ENCODE measurements at regions not wholly inside any gene's neighbourhood (a gene's known extent, or its start where the extent isn't known, plus 50 kb on each side); places are given as distances from the start of the nearest gene placed in this dataset.

DNA sequence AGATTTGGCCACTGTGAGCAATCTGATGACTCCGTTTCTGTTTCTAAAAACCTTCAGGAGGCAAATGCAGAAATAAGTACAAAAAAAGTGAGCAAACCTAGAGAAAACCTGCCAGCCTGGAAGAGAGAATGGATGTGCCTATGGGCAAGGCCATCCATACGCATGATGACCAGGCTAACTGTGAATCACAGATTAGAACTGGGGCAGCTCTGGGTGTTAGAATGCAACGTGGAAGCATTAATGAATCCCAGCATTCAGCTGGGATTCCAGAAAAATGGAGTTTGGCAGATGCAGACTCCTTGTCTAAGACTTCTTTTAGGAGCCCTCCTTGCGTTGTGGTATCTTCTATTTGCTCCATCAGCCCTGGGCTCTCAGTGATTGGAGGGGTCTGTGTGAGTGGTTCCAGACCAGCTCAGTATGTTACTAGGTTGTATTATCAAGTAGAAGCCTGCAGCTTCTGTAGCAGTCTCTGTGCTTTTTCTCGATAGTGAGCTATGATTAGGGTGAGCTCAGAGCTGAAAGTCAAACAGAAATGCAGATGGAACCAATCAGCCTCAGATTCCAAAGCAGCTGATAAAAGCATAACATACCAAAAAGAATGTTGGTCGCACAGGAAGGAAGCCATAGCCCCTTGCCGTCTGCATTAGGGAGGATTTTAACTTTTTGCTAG lies 154.0 kb downstream of the PSMG1 start:
- CTCF ChIA-PET: interaction anchor here (0.6 kb wide), 1 partner anchor 64 kb away, joined by 8 read pairs; no protein-coding TSS in a partner anchor

GRCh38 chr21:39025198-39025597 lies 158.1 kb downstream of the PSMG1 start:
- Mint-ChIP-seq H3K4me1 (no peaks in the 10 kb centered on the region), H3K4me3 (no peak overlapping the region), H3K27ac (no peak overlapping the region), H3K27me3 (no peaks in the 10 kb centered on the region), H3K9me3 (peaks cover 2% of the 10 kb centered on the region), H3K36me3 (ENCODE audit: low read depth) (no peaks in the 10 kb centered on the region)
- ChIA-PET CTCF (no interaction called here), POLR2A (no interaction called here)
- no peak for DNase-seq

More for the DNA sequence above, 154.0 kb downstream of the PSMG1 start:
- H3K4me1 Mint-ChIP-seq: no peaks in the 10 kb centered on the region
- peaks cover 8% of the 10 kb centered on the region for H3K27me3 Mint-ChIP-seq
- H3K27ac Mint-ChIP-seq: no peak overlapping the region
- POLR2A ChIA-PET: no interaction called here
- no peak for DNase-seq
- no peaks in the 10 kb centered on the region for H3K36me3 Mint-ChIP-seq (ENCODE audit: low read depth)
- peaks cover 2% of the 10 kb centered on the region for H3K9me3 Mint-ChIP-seq
- H3K4me3 Mint-ChIP-seq: no peak overlapping the region

DNA sequence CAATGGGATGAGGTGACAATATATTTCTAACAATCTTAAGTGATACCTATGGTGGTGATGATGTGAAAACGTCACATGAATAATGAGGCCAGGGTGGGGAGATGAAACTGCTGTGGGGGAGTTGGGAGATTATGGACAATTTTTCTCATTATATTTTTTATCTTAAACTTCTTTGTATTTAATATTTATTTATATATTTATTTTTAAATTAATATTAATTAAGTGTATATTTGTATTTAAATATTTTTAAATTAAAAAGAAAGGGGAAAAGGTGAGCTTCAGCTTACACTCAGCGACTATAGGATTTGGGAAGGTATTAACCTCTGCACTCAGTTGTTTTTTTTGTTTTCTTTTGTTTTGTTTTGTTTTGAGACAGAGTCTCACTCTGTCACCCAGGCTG lies 158.7 kb downstream of the PSMG1 start:
- POLR2A ChIA-PET: no interaction called here
- H3K4me3 Mint-ChIP-seq: no peak overlapping the region
- H3K36me3 Mint-ChIP-seq (ENCODE audit: low read depth): no peaks in the 10 kb centered on the region
- no peaks in the 10 kb centered on the region for H3K4me1 Mint-ChIP-seq
- peaks cover 2% of the 10 kb centered on the region for H3K9me3 Mint-ChIP-seq
- CTCF ChIA-PET: no interaction called here
- DNase-seq: no peak
- peaks cover 3% of the 10 kb centered on the region for H3K27me3 Mint-ChIP-seq
- no peak overlapping the region for H3K27ac Mint-ChIP-seq

GRCh38 chr21:39022863-39023693 lies 160.2 kb downstream of the PSMG1 start:
- Mint-ChIP-seq H3K4me3 (no peak overlapping the region), H3K4me1 (no peaks in the 10 kb centered on the region), H3K9me3 (peaks cover 2% of the 10 kb centered on the region), H3K36me3 (ENCODE audit: low read depth) (no peaks in the 10 kb centered on the region), H3K27ac (no peak overlapping the region), H3K27me3 (peaks cover 3% of the 10 kb centered on the region)
- ChIA-PET CTCF (no interaction called here), POLR2A (no interaction called here)
- no peak for DNase-seq

GRCh38 chr21:39022466-39022862 lies 160.8 kb downstream of the PSMG1 start:
- POLR2A ChIA-PET: no interaction called here
- CTCF ChIA-PET: no interaction called here
- no peak overlapping the region for H3K27ac Mint-ChIP-seq
- no peak overlapping the region for H3K4me3 Mint-ChIP-seq
- H3K36me3 Mint-ChIP-seq (ENCODE audit: low read depth): no peaks in the 10 kb centered on the region
- H3K27me3 Mint-ChIP-seq: peaks cover 3% of the 10 kb centered on the region
- no peak for DNase-seq
- H3K9me3 Mint-ChIP-seq: no peaks in the 10 kb centered on the region
- H3K4me1 Mint-ChIP-seq: no peaks in the 10 kb centered on the region

DNA sequence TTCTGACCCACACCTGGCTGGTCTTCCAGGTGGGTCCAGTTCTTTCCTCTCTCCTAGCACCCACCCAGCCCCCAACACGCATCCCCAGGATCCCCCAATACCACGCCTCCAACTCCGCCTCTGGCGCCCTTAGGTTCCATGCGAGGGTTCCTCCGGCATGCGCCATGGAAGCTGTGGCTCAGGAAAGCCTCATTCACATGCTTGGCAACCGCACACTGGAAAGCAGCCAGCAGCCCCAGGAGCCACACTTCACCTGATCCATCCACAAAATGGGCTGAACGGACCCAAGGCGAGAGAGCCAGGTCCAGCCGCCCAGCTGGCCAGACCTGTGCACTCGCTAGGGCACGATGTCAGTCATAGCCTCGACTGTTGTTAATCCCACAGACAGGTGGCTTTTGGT lies 161.2 kb downstream of the PSMG1 start:
- CTCF ChIA-PET: no interaction called here
- H3K4me3 Mint-ChIP-seq: no peak overlapping the region
- POLR2A ChIA-PET: no interaction called here

GRCh38 chr21:39021478-39021832 lies 161.8 kb downstream of the PSMG1 start:
- DNase-seq: no peak
- ChIA-PET POLR2A (no interaction called here), CTCF (no interaction called here)
- peaks cover 4% of the 10 kb centered on the region for H3K4me1 Mint-ChIP-seq
- H3K36me3 Mint-ChIP-seq (ENCODE audit: low read depth): no peaks in the 10 kb centered on the region
- H3K4me3 Mint-ChIP-seq: no peak overlapping the region
- H3K9me3 Mint-ChIP-seq: no peaks in the 10 kb centered on the region
- no peak overlapping the region for H3K27ac Mint-ChIP-seq
- peaks cover 3% of the 10 kb centered on the region for H3K27me3 Mint-ChIP-seq

More for the DNA sequence above, 161.2 kb downstream of the PSMG1 start:
- H3K36me3 Mint-ChIP-seq (ENCODE audit: low read depth): no peaks in the 10 kb centered on the region
- DNase-seq: no peak
- H3K9me3 Mint-ChIP-seq: no peaks in the 10 kb centered on the region
- H3K27ac Mint-ChIP-seq: no peak overlapping the region
- peaks cover 2% of the 10 kb centered on the region for H3K4me1 Mint-ChIP-seq
- peaks cover 3% of the 10 kb centered on the region for H3K27me3 Mint-ChIP-seq

DNA sequence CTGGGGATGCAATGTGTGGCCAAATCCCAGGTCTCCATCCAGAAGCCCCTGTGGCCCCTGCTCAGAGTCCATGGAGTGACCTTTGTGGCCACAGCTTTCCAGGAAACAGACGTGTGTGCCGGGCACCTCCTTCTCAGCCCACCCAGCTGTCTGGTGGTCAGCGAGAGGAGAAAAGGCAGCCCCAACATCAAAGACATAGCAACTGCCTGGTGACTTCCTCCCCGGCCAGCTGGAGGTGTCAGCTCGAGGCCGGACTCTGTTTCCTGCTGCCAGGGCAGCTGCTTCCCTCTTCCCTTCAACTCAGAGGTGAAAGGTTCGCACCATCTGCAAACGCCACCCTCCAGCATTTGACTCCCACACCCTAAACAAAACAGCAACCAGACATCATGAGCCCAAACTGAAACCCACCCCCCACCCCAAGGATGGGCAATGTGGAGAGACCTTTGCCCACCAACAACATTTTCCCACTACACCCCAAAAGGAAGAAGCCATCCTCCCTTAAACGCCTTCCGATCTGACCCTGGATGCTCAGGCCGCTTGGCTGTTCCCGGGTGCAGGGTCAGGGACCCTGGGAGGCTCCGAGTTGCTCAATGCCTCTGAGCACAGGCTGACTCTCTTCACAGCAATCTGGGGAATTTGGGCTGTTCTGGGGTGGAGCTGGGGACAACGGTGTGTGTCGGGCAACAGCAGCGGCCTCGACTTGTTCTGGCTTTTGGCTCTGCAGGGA lies 162.3 kb downstream of the PSMG1 start:
- Mint-ChIP-seq H3K4me3 (no peak overlapping the region), H3K9me3 (no peaks in the 10 kb centered on the region), H3K36me3 (ENCODE audit: low read depth) (no peaks in the 10 kb centered on the region), H3K27ac (no peak overlapping the region), H3K4me1 (peaks cover 4% of the 10 kb centered on the region), H3K27me3 (peaks cover 3% of the 10 kb centered on the region)
- POLR2A ChIA-PET: no interaction called here
- CTCF ChIA-PET: no interaction called here
- no peak for DNase-seq

DNA sequence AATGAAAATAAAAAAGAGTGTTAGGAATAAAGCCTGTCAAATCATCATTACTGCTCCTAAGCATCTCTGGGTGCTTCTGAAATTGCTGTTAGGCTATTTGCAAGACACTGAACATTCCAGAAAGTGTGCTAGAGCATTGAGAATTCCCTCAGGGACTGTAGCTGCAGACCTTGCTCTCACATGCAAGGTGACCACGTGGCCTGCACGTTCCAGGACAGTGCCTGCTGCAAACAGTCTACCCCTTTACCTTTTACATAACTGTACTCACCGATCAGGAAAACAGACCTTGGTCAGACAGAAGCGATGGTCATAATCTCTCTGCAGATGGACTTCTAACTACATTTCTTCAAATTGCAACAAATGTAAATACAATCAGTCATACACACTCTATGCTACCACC lies 164.5 kb downstream of the PSMG1 start:
- no peak overlapping the region for H3K4me3 Mint-ChIP-seq
- ChIA-PET CTCF (no interaction called here), POLR2A (no interaction called here)
- no peak for DNase-seq
- peaks cover 4% of the 10 kb centered on the region for H3K4me1 Mint-ChIP-seq
- H3K36me3 Mint-ChIP-seq (ENCODE audit: low read depth): no peaks in the 10 kb centered on the region
- H3K27me3 Mint-ChIP-seq: peaks cover 3% of the 10 kb centered on the region
- no peak overlapping the region for H3K27ac Mint-ChIP-seq
- no peaks in the 10 kb centered on the region for H3K9me3 Mint-ChIP-seq

DNA sequence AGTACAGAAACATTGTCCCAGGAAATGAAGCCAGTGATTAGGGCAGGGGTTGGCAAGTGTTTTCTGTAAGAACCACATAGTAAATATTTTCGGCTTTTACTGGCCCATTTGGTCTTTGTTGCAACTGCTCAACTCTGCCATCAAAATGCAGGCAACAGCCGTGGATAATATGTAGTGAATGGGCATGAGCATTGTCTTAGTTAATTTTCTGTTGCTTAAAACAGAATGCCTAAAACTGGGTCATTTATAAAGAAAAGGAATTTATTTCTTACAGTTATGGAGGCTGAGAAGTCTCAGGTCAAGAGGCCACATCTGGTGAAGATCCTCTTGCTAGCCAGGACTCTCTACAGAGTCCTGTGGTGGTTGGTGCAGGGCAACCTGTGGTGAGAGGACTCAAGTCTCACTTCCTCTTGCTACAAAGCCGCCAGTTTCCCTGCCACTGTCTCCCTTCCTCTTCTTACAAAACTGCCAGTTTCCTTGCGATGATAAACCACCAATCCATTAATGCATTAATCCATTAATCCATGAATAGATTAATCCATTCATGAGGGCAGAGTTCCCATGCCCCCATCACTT lies 166.4 kb downstream of the PSMG1 start:
- POLR2A ChIA-PET: no interaction called here
- peaks cover 3% of the 10 kb centered on the region for H3K27me3 Mint-ChIP-seq
- no peaks in the 10 kb centered on the region for H3K9me3 Mint-ChIP-seq

DNA sequence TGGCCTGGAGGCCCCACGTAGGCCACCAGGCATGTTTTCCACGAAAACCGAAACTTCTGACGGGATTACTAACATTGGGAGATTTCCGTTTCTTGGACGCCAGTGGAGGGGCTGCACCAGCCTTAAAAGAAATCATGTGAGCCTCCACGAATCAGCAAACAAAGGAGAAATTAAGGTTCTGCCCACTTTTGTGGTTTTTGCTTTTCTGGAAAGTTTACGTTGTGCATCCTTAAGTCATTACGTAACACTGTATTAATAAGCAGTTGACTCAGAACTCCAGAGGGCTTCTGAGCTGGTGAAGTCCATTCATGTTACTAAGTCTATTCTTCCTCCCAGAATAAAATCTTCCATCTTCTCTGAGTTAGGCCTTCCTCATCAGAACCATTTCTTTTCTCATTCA lies 168.5 kb downstream of the PSMG1 start:
- peaks cover 2% of the 10 kb centered on the region for H3K27me3 Mint-ChIP-seq
- no peak overlapping the region for H3K4me3 Mint-ChIP-seq
- no peak overlapping the region for H3K27ac Mint-ChIP-seq
- no peak for DNase-seq
- H3K4me1 Mint-ChIP-seq: peaks cover 4% of the 10 kb centered on the region
- ChIA-PET CTCF (no interaction called here), POLR2A (no interaction called here)
- no peaks in the 10 kb centered on the region for H3K36me3 Mint-ChIP-seq (ENCODE audit: low read depth)
- no peaks in the 10 kb centered on the region for H3K9me3 Mint-ChIP-seq

More for the DNA sequence above, 166.4 kb downstream of the PSMG1 start:
- no peaks in the 10 kb centered on the region for H3K36me3 Mint-ChIP-seq (ENCODE audit: low read depth)
- DNase-seq: no peak
- no peak overlapping the region for H3K27ac Mint-ChIP-seq
- H3K4me3 Mint-ChIP-seq: no peak overlapping the region
- CTCF ChIA-PET: no interaction called here
- H3K4me1 Mint-ChIP-seq: peaks cover 4% of the 10 kb centered on the region

DNA sequence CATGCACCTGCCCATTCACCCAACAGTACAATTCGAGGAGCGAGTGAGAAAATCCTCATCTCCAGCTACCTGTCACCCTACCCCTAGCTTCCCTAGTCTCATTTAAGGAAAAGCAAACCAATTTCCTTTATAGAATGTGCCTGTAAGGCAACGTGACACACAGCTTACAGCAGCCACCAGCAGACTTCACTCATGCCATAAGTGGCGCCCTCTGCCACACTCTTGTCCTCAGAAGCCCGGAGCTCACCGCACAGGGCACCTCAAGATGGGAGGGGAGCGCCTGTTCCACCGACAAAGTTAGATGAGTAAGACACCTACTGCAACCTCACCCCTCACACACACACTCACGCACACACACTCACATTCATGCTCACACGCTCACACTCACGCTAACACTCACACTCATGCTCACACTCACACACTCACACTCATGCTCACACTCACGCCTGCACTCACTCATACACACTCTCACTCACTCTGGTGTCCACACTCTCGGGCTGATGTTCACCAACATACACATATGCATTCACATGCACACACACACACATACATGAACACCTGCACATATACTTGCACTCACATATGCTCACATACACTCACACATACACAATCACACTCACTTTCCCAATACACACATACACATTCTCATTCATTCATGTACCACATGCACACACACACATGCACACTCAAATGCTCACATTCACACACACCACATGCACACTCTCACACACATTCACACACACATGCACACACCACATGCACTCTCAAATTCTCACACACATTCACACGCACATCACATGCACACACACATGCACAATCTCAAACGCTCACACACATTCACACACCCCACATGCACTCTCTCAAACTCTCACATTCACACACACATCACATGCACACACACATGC lies 170.7 kb downstream of the PSMG1 start:
- Mint-ChIP-seq H3K27ac (no peak overlapping the region), H3K4me3 (no peak overlapping the region), H3K27me3 (no peaks in the 10 kb centered on the region), H3K9me3 (no peaks in the 10 kb centered on the region), H3K36me3 (ENCODE audit: low read depth) (no peaks in the 10 kb centered on the region), H3K4me1 (peaks cover 4% of the 10 kb centered on the region)
- DNase-seq: no peak
- POLR2A ChIA-PET: no interaction called here
- CTCF ChIA-PET: no interaction called here

- POLR2A ChIA-PET: no interaction called here
- H3K27me3 Mint-ChIP-seq: no peaks in the 10 kb centered on the region
- H3K36me3 Mint-ChIP-seq (ENCODE audit: low read depth): no peaks in the 10 kb centered on the region
- peaks cover 1% of the 10 kb centered on the region for H3K4me1 Mint-ChIP-seq
- DNase-seq: no peak
- no peak overlapping the region for H3K27ac Mint-ChIP-seq
- H3K4me3 Mint-ChIP-seq: no peak overlapping the region
- CTCF ChIA-PET: no interaction called here
- no peaks in the 10 kb centered on the region for H3K9me3 Mint-ChIP-seq
Measured at GRCh38 chr21:39011911-39012310, 171.3 kb downstream of the PSMG1 start.
